WTC11 (cell line): ENCODE measurements at regions not wholly inside any gene's neighbourhood (a gene's known extent, or its start where the extent isn't known, plus 50 kb on each side); places are given as distances from the start of the nearest gene placed in this dataset.

Experiments
- CREB1 ChIP-seq: sonication (generic); formaldehyde crosslinking; IDR thresholded peaks from 2 replicates; pipeline ENCODE4 v1.8.0; 2023; ENCODE audit warnings: mild to moderate bottlenecking, missing genetic modification reagents
- CTCF ChIP-seq: fragments of 200-600 bp; IDR thresholded peaks from 2 replicates; pipeline ENCODE4 v1.8.0; 2022; ENCODE audit warnings: antibody characterized with exemption
- NFYB ChIP-seq: sonication (generic); formaldehyde crosslinking; conservative IDR thresholded peaks from 2 replicates; pipeline ENCODE4 v1.8.0; 2022; ENCODE audit warnings: low read depth, missing genetic modification reagents
- NR3C1 ChIP-seq: sonication (generic); formaldehyde crosslinking; conservative IDR thresholded peaks from 2 replicates; pipeline ENCODE4 v1.8.1; 2023; ENCODE audit warnings: low read depth, mild to moderate bottlenecking, missing genetic modification reagents
- RELA ChIP-seq: sonication (generic); formaldehyde crosslinking; IDR thresholded peaks from 2 replicates; pipeline ENCODE4 v1.8.1; 2022; ENCODE audit warnings: missing genetic modification reagents, mild to moderate bottlenecking, borderline replicate concordance

DNA sequence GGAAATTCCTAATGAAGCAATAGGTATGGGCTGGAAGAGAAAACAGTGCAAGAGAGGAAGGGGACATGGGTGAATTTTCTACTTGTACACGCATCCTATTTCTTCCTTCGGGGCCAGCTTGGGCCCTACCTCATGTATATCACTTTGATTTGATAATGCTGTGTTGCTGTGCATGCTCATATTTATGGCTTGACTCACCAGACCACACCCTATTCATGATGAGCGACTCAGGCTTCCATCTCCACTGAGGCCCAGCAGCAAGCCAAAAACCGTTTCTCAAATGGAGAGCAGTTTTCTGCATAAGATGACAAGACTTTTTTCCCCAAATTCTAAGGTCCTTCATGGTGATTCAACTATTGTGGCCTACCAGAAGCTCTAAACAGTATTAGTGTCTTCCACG, 2039.1 kb upstream of the CDH9 start:
- TF ChIP-seq CTCF (no peak), RELA (CRISPR knock-in tag) (no peak), NFYB (CRISPR knock-in tag) (no peak), CREB1 (CRISPR knock-in tag) (no peak), NR3C1 (CRISPR knock-in tag) (no peak)
